HG02970 (cell line): ENCODE measurements at regions not wholly inside any gene's neighbourhood (a gene's known extent, or its start where the extent isn't known, plus 50 kb on each side); places are given as distances from the start of the nearest gene placed in this dataset.

ENCODE experiments used
- ATAC-seq: cut with Tn5 transposase; IDR thresholded peaks from one replicate; pipeline ENCODE4 v1.9.1; 2021; ENCODE audit warnings: mild to moderate bottlenecking, moderate library complexity, moderate number of reproducible peaks; ENCODE audit not compliant: unreplicated experiment, low FRiP score

DNA sequence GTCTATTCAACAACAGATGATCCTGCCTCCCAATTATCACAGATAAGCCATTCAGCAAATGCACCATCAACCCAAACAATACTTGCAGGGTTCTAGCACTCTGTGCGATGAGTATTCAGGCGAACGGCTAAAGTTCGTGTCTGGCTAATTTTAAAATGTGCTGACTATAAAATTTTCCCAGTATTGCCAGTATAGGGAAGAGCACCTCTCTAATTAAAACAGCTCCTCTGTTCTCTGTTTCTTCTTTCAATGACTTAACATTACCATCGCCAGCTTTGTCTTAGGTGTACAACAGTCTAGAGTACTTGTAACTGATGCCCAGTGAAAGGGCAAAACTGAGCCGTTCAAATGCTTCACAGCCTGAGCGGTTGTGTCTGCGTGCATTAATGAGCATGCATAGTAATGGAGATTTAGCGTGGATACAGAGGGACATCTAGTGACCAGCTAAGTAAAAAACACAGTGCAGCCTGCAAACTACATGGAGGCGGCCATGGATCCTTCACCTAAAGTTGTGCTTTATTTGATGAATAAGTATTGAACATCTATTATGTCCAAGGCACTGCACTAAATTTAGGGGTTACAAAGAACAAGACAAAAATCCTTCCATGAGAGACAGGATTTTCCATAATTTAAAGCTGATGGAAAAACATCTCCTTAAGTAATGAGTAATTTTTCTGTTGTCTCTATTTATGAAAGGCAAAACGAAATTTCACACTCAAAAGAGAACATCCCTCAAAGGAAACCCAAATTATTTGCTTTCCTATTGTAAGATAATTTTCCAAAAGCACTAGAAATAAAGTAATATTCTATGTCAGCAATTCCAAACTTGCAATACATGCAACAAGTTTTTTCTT is 120.0 kb downstream of the SETD4 start:
- ATAC-seq: no peak

DNA sequence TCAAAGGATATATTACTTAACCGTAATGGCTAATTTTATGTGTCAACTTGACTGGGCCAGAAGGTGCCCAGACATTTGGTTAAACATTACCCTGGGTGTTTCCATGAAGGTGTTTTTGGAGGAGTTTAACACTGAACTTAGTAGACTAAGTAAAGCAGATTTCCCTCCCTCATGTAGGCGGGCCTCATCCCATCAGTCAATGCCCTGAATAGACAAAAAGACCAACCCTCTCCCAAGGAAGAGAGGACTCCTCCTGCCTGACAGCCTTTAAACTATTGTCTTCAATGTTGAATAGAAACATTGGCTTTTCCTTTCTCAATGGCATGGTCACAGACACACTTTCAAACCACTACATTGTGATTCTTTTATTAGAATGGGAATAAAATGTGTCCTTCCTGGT is 121.9 kb downstream of the SETD4 start:
- ATAC-seq: no peak

DNA sequence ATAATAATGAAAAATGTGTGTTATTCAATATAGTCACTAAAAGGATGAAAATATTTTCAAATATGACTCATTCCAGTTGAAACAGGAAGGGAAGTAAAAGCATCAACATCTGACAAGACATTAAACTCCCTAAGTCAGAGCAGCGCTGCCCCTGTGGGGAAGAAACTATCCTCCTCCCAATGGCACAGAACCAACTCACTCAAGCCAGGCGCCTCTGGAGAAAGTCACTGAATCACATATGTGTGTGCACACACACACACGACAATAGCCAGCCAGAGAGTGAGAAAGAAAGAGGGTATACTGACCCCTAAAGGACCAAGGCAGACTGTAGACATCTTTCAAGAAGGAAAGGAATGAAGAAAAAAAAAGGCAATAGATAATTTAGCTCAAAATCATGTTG is 126.9 kb downstream of the SETD4 start:
- no peak for ATAC-seq

DNA sequence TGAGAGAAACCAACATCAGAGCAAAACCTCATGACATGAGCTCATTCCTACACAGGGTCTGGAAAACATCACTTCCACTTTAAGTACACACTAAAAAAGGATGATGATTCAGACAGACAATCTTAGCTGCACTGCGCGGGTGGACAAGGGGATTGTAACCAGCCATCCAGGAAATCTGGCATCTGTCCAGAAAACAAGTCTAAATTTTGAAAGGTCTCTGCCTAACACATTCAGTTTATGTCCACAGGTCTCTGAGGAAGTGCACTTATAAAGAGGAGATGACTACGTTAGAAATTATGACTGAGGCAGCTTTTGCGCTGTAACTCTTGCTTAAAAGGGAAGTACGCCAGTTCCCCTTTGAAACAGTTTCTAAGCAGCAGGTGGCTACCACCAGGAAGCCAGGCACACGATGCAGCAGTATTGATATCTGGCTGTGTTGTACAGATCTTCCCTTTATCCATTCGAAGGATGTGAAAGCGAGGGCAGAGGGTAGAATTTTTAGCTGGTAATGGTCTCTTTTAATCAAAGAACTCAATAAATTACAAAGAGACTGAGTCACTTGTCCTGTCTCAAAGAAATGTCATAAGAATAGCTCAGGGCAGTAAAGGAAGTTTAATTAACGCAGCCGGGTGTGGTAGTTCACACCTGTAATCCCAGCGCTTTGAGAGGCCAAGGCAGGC is 128.0 kb downstream of the SETD4 start:
- no peak for ATAC-seq

DNA sequence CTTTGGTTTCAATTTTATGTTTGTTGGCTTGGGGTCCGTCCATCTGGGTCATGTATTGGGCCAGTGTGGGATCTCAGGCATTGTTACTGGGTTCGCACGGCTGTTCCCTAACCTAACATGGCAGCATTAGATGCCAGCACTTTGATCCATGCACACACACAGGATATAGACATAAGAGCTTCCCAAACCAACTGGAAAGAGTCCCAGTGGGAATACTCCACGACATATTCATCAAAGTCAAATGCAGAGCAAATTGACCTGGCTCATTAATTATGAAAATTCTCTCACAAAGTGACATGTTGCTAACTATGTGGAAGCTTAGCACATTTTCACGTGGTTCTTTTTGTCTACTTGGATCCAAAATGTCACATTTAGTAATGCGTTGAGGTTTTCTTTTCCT is 130.4 kb downstream of the SETD4 start:
- ATAC-seq: no peak

DNA sequence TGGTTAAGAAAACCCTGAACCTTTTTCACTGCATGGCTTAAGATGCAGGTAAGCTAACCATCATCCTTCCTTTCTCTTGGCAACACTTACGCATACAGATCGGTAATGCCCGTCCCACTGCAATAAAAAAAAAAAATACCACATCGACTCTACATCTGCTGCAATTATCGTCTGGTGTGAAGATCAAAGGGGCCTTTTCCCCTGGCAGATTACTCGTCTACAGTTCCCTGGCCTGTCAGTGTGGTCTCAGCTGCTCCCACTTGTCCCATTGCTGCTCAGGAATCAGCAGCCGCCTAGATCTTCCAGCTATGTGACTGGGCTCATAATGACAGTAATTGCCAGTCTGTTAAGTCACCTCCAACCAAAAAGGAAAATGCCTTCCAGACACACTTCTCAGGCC is 133.1 kb downstream of the SETD4 start:
- ATAC-seq: no peak

DNA sequence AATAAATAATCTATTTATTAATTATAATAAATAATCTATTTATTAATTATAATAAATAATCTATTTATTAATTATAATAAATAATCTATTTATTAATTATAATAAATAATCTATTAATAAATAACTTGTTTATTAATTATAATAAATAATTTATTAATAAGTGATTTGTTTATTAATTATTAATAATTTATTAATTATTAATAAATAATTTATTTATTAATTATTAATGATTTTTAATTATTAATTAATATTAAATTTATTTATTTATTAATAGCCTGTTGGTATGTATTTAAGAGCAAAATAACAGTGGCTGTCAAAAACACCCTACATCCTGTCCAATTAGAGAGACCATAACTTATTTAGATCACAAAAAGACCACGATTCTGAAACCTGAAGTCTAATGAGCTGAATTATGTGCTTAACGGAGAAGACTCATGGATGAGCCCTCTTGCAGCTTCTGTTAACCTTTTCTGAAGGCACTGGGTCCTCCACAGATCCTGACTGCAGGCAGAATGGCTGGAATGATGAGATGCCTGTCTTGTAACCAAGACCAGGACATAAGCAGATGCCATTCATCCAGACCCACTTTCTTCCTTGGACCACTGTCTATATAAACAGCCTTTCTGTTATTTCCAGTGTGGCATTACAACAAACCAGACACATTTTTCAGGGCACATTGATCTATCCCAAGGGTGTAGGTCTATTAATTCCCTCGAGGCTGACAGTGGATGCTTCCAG is 134.2 kb downstream of the SETD4 start:
- no peak for ATAC-seq

DNA sequence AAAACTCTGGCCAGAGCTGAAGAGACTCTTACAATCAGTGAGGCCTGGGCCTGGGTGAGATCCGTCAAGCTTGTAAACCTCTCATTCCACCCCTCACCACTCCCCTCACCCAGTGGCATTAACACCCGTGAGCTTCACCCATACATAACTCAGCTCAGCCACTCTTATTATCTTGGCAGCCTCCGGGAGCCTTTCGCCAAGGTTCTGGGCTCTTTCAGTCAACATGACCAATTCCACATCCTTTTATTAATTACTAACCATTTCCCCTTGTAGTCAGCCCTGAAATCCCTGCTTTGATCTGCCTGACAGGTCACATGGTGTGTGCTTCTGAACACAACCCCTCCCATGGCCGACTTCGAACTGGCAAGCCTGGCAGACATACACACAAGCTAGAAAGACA is 134.8 kb downstream of the SETD4 start:
- ATAC-seq: no peak

DNA sequence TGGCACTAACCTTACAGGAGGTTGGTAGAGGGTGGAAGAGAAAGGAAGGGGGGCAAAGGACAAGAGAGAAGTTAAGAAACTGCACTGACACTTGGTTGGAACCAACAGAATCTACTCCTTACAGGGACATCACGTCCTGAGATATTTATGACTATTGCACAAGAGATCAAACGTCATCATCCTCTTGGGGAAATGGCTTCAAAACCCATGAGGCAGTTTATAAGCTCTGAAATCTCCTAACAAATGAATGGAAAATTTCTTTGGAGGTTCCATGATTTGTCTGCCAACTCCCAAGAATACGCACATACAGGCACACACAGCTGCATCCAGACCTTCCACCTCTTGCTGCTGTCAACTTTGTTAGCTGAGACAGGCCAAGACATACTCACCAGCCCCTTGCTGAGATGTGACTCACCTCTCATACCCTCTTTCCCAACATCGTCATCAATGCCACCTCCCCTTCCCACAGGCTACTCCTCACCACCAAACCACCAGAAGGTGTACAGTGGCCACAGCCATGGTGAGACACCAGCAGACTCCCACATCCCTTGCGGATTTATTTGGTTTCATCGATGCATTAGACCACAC is 135.5 kb downstream of the SETD4 start:
- ATAC-seq: no peak

DNA sequence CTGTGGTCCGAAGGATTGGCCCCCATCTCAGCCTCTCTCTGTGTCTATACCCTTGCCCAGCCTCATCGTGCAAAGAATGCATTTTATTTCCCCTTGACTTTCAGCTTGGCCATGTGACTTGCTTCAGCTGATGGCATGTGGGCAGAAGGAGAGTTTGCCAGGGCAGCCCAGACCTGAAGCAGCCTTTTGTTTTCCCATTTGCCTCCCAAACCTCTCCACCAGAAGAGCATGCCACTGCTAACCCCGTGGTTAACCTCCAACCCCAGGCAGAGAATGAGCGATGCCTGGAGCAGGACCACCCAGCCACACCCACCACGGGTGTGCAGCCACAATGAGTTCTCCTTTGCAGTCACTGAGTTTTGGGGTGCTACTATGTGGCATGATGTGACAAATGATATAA is 136.4 kb downstream of the SETD4 start:
- no peak for ATAC-seq

DNA sequence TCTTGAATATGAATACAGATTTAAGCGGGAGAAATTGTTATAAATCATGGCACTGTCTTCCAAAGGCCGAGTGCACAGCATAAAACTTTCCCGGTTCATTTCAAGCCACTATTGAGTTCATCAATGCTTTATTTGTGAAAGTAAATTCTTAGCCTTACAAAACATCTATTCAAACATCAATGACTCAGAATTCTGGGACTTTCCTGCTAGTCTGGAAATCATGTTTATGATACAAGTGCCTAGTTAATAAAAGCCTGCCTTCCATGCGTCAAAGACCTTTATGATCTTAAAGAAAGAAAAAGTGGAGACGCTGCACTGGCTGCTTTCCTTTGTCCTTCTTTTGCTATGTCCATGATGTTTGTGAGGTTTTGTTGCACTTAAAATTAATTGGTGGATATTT is 137.7 kb downstream of the SETD4 start:
- no peak for ATAC-seq

DNA sequence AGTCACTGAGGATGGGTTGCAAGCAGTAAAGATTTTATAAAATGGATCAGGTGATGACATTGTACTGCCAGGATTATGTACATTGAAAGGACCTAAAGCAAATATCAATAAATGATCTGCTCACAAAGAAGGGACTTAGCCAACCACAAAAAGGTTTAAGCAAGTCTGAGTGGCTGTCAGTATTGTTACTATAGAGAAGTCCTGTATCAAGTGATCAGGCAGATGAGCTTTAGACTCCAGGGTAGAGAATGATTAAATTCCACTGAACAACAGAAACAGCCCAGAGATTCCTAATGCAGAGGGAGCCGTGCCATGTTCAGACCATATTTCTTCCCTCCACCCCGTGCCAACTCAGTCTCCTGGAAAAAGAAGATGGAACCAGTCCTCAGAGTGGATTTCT is 138.9 kb downstream of the SETD4 start:
- ATAC-seq: no peak

DNA sequence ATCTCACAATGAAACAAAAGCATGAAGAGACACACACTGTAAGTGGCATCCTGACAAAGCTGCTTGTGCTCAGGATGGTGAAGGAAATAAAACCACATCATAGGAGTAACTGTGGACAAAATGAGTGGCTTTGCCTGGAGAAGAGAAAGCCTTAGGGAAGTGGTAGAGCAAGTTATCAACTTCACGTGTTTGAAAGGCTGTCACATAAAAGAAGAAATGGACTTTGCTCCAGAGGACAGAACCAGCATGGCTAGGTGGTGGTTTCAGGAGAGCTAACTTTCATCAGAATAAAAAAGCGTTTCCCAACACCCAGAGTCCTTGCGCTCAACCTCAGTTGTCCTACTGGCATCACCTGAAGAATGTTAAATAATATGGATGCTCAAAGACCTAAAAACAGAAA is 139.9 kb downstream of the SETD4 start:
- no peak for ATAC-seq

DNA sequence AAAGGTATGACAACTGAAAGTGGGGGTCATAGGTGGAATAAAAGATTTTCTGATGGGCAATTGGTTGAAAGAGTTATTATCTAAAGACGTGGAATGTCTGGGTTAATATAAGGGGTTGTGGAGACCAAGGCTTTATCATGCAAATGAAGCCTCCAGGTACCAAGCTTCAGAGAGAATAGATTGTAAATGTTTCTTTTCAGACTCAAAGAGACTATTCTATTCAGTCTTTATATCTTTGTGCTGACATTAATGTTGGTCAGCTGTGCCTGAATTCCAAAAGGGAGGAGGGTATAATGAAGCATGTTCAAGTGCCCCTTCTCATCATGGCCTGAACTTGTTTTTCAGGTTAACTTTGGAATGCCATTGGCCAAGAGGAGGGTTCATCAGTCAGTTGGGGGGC is 145.3 kb downstream of the SETD4 start:
- ATAC-seq: no peak

DNA sequence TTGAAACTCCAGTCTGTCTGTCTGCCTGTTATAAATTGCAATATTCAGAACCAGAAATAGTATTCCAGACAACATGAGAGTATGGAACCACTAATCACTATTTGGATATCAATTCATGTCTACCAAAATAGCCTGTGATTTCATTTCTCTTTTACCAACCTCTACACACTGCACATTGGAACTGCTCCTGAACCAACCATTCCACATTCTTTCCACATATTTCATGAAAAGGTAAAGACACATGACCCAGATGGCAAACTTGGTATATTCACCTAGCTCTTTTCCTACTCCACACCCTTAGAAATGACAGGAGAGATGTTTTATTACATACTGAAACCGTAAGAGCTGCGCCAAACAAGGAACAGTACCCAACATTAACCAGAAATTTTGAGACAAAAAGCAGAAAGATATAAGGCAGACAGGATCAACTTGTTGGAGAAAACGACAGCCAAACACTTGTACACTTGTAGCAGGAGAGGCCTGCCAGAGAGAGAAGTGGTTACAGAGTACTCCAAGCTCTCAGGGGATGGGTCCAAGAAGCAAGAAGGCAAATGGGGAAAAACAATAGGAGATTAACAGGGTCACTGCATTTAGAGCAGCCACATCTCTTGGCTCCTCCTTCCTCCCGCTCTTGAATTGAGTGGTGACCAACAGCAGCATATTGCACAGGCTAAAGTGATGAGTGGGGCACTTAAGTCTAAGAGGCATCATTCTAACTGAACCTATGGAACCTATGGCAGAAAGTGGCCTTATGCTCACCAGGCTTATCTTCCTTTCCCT is 148.7 kb downstream of the SETD4 start:
- no peak for ATAC-seq

DNA sequence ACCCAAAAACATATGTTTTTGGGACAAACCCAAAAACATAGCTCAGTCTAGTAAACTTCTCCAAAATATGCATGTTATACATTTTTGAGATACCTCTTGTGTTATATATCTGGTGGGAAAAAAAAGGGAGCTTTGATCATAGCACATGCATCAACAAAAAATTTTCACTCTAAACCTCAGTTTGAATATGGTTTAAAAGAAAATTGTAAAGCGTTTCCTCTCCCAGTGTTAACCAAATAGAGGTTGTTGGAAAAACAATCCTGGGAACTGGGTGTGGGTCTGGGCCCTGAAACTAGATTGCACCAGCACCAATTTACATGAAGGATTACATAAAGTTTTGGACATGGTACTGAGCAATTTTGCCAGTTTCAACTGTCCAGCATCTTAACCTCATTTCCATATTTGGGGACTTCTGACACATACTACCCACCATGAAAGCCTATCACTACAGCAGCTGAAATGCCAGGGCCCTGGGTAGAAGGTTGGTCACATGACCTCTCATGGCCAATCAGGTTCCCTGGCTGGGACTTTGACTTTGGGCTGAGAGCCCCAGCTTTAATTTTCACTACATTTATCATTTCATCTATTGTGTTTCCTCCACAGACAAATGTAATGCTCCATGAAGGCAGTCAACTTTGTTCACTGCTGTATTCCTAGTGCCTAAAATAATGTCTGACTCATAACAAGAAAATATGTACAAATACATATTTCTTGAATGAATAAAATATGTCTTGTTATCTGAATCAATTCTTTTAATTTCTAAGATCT is 150.7 kb downstream of the SETD4 start:
- no peak for ATAC-seq

DNA sequence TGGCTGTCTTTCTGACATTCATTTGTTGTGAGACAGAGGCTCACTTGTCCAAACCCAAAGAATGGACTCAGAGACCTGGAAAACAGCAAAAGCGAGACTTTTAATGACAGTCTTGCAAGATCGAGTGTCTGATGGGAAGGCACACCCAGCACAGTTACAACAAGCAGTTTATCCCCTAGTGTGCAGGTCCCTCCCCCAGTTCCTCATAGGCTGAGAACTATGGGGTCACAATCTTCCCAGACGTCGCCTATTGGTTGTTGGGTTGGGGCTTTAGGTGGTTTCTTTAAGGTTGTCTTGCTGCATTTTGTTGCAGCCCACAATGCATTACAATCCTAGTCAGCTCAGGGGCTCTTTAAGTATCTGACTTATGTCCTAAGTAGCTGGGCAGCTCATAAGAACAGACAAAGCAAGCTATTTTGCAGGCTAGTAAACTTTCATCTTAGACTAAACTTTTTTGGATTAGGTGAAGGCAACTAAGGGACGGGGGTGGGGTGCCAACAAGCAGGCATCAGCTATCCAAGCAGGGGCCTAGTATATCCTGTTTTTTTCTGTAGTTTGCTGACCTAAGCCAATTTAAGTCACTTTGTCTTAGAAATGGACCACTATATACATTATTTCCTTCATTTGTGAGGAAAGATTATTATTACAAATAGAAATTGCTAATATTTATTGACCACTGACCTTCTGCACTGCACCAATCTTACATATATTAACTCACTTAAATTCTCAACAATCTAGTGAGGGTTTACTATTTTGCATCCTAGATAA is 151.8 kb downstream of the SETD4 start:
- ATAC-seq: no peak

DNA sequence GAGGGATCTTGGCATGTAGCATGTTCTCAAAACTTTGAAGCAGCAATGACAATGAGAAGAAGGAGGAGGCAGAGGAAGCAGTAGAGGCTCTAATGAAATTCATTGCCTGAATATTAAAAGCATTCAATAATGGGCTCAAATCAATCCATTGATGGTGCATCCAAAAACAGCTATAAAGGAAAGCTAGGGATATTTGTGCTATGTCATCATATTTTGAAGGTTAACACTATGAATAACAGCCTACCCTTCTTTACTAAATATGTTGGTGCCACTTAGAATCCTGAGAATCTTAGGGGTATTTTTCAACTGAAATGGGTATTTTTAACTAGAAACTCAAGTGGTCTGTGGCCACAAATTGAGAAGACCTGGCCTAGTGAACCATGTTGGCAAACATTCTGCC is 153.7 kb downstream of the SETD4 start:
- ATAC-seq: no peak

DNA sequence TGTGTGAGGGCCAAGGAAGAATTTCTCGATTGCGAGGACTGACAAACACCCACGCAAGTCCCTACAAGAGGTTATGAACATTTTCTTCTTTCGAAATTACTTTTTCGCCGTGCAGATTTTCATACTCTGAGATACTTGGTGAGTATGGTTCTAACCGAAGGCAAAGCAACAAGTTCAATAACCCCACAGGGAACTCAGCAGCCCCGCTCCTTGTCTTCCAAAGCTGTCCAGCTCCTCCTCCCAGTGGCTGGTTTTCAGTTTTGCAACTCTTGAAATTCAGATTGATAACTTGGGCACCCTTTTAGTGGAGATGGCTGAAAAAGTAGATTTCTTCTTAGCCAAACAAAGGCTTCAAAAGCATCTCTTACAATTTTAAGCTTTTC is 154.4 kb downstream of the SETD4 start:
- no peak for ATAC-seq
